Breast epithelium (tissue), 4 donors: ENCODE measurements at regions not wholly inside any gene's neighbourhood (a gene's known extent, or its start where the extent isn't known, plus 50 kb on each side); places are given as distances from the start of the nearest gene placed in this dataset.

Experiments
- DNase-seq, 2 donors: peaks; one replicate each; pipeline ENCODE4 v3.0.0-alpha.2; 2019; ENCODE audit warnings: low spot score in 2 of 2
- H3K27ac ChIP-seq, 2 donors: fragments of 200-600 bp; sonication (generic) in 1 of 2; one replicate each; pipeline ENCODE4 v1.5.1; 2016 to 2019; ENCODE audit warnings: mild to moderate bottlenecking in 1 of 2
- H3K27me3 ChIP-seq, 2 donors: fragments of 200-600 bp; sonication (generic) in 1 of 2; one replicate each; pipeline versions ENCODE4 v1.5.1 to v1.6.0; 2017 to 2019; ENCODE audit warnings: control low read depth in 1 of 2, mild to moderate bottlenecking in 1 of 2
- H3K36me3 ChIP-seq: fragments of 200-600 bp; one replicate; pipeline ENCODE4 v1.5.1; 2019
- H3K4me1 ChIP-seq, 2 donors: fragments of 200-600 bp; sonication (generic); one replicate each; pipeline ENCODE4 v1.5.1; 2016 to 2019; ENCODE audit warnings: control low read depth in 1 of 2
- H3K4me3 ChIP-seq, 3 donors: fragments of 200-600 bp; sonication (generic); 1 replicate in 2 of 3; 2 replicates in 1 of 3; pipeline ENCODE4 v1.5.1; 2016 to 2019; ENCODE audit warnings: mild to moderate bottlenecking in 3 of 3, moderate library complexity in 2 of 3
- H3K9me3 ChIP-seq, 2 donors: fragments of 200-600 bp; sonication (generic) in 1 of 2; one replicate each; pipeline ENCODE4 v1.5.1; 2016 to 2019; ENCODE audit warnings: control low read depth in 1 of 2
- CTCF ChIP-seq, 3 donors: fragments of 450-650 bp; IDR thresholded peaks; one replicate each; pipeline ENCODE4 v1.5.1; 2016 to 2017; ENCODE audit warnings: antibody characterized with exemption in 3 of 3, mild to moderate bottlenecking in 3 of 3, moderate library complexity in 3 of 3
- POLR2A ChIP-seq: fragments of 450-650 bp; IDR thresholded peaks from one replicate; pipeline ENCODE4 v1.6.1; 2016; ENCODE audit warnings: antibody characterized with exemption, mild to moderate bottlenecking, moderate library complexity
- POLR2AphosphoS5 ChIP-seq, 3 donors: sonication (generic); formaldehyde crosslinking; IDR thresholded peaks; one replicate each; pipeline ENCODE4 v1.6.1; 2017; ENCODE audit warnings: antibody characterized with exemption in 3 of 3
- intact Hi-C: fragments of 100-400 bp; cut with DNase I; formaldehyde crosslinking; loops from one replicate; pipeline ENCODE4 v1.15.1; 2023; ENCODE audit warnings: low total_unique reads

- no peaks in the 10 kb centered on the region for H3K9me3 ChIP-seq
- DNase-seq: peak; percentile 37 to 56
- H3K36me3 ChIP-seq: no peaks in the 10 kb centered on the region
- no peak overlapping the region for H3K27ac ChIP-seq
- H3K27me3 ChIP-seq: no peaks in the 10 kb centered on the region
- no peak overlapping the region for H3K4me3 ChIP-seq
- TF ChIP-seq POLR2AphosphoS5 (IDR thresholded peaks at IDR 0.05) (no peak), POLR2A (no peak), CTCF (IDR thresholded peaks at IDR 0.05) (no peak)
- intact Hi-C loops: no loop called here
- no peaks in the 10 kb centered on the region for H3K4me1 ChIP-seq
These were observed 477.6 kb downstream of the ZSWIM6 start for GRCh38 chr5:61809651-61810050.

- Histone ChIP-seq H3K9me3 (no peaks in the 10 kb centered on the region), H3K36me3 (no peaks in the 10 kb centered on the region), H3K4me1 (no peaks in the 10 kb centered on the region), H3K27ac (no peak overlapping the region), H3K4me3 (no peak overlapping the region), H3K27me3 (no peaks in the 10 kb centered on the region)
- no peak for TF ChIP-seq POLR2AphosphoS5 (IDR thresholded peaks at IDR 0.05)
- TF ChIP-seq CTCF (IDR thresholded peaks at IDR 0.05): no peak
- intact Hi-C loops: no loop called here
- no peak for DNase-seq
These were observed 479.0 kb downstream of the ZSWIM6 start for GRCh38 chr5:61811052-61811451.

- H3K36me3 ChIP-seq: no peaks in the 10 kb centered on the region
- intact Hi-C loops: no loop called here
These were observed 481.3 kb downstream of the ZSWIM6 start for GRCh38 chr5:61813361-61813760.

GRCh38 chr5:61815339-61815738, 483.3 kb downstream of the ZSWIM6 start:
- intact Hi-C loops: no loop called here
- H3K27me3 ChIP-seq: no peaks in the 10 kb centered on the region

More at GRCh38 chr5:61813361-61813760, 481.3 kb downstream of the ZSWIM6 start:
- TF ChIP-seq CTCF (IDR thresholded peaks at IDR 0.05): no peak
- no peak for TF ChIP-seq POLR2AphosphoS5 (IDR thresholded peaks at IDR 0.05)
- no peak for TF ChIP-seq POLR2A
- Histone ChIP-seq H3K27me3 (no peaks in the 10 kb centered on the region), H3K27ac (no peak overlapping the region), H3K9me3 (no peaks in the 10 kb centered on the region), H3K4me3 (no peak overlapping the region), H3K4me1 (no peaks in the 10 kb centered on the region)
- DNase-seq: no peak

GRCh38 chr5:61816146-61816545, 484.1 kb downstream of the ZSWIM6 start:
- H3K4me1 ChIP-seq: no peaks in the 10 kb centered on the region
- no peaks in the 10 kb centered on the region for H3K27me3 ChIP-seq
- no peak overlapping the region for H3K27ac ChIP-seq
- H3K9me3 ChIP-seq: no peaks in the 10 kb centered on the region
- no peaks in the 10 kb centered on the region for H3K36me3 ChIP-seq
- no peak overlapping the region for H3K4me3 ChIP-seq
- TF ChIP-seq CTCF (IDR thresholded peaks at IDR 0.05) (no peak), POLR2AphosphoS5 (IDR thresholded peaks at IDR 0.05) (no peak), POLR2A (no peak)
- no peak for DNase-seq
- intact Hi-C loops: no loop called here

More at GRCh38 chr5:61815339-61815738, 483.3 kb downstream of the ZSWIM6 start:
- Histone ChIP-seq H3K4me3 (no peak overlapping the region), H3K4me1 (no peaks in the 10 kb centered on the region), H3K36me3 (no peaks in the 10 kb centered on the region), H3K9me3 (no peaks in the 10 kb centered on the region), H3K27ac (no peak overlapping the region)
- no peak for TF ChIP-seq CTCF (IDR thresholded peaks at IDR 0.05)
- TF ChIP-seq POLR2A: no peak
- no peak for TF ChIP-seq POLR2AphosphoS5 (IDR thresholded peaks at IDR 0.05)
- no peak for DNase-seq
